ENCODE measurements at regions not wholly inside any gene's neighbourhood (a gene's known extent, or its start where the extent isn't known, plus 50 kb on each side); places are given as distances from the start of the nearest gene placed in this dataset.

DNA sequence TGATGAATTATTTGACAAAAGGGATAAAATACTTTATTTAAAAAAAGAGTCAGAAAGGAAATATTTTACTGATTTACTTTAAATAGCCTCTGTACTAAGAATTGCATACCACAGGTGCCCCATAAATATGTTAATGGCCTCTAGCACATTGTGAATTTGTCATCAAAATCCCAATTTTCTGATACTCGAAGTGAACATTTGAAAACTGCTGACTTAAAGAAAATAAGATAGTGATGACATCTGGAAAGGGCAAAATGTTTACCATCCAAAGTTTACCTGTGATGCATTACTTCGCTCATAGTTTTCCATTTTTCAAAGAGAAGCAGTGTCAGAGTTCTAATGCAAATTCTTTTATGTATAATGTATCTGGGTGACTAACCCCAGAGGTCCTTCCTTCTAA is 455.4 kb downstream of the KLF5 start:
- TF ChIP-seq, protein P1, sequence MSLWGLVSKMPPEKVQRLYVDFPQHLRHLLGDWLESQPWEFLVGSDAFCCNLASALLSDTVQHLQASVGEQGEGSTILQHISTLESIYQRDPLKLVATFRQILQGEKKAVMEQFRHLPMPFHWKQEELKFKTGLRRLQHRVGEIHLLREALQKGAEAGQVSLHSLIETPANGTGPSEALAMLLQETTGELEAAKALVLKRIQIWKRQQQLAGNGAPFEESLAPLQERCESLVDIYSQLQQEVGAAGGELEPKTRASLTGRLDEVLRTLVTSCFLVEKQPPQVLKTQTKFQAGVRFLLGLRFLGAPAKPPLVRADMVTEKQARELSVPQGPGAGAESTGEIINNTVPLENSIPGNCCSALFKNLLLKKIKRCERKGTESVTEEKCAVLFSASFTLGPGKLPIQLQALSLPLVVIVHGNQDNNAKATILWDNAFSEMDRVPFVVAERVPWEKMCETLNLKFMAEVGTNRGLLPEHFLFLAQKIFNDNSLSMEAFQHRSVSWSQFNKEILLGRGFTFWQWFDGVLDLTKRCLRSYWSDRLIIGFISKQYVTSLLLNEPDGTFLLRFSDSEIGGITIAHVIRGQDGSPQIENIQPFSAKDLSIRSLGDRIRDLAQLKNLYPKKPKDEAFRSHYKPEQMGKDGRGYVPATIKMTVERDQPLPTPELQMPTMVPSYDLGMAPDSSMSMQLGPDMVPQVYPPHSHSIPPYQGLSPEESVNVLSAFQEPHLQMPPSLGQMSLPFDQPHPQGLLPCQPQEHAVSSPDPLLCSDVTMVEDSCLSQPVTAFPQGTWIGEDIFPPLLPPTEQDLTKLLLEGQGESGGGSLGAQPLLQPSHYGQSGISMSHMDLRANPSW (CRISPR knock-in tag; conservative IDR thresholded peaks at IDR 0.05; ENCODE audit: low read depth): no peak
- TF ChIP-seq, protein P2, sequence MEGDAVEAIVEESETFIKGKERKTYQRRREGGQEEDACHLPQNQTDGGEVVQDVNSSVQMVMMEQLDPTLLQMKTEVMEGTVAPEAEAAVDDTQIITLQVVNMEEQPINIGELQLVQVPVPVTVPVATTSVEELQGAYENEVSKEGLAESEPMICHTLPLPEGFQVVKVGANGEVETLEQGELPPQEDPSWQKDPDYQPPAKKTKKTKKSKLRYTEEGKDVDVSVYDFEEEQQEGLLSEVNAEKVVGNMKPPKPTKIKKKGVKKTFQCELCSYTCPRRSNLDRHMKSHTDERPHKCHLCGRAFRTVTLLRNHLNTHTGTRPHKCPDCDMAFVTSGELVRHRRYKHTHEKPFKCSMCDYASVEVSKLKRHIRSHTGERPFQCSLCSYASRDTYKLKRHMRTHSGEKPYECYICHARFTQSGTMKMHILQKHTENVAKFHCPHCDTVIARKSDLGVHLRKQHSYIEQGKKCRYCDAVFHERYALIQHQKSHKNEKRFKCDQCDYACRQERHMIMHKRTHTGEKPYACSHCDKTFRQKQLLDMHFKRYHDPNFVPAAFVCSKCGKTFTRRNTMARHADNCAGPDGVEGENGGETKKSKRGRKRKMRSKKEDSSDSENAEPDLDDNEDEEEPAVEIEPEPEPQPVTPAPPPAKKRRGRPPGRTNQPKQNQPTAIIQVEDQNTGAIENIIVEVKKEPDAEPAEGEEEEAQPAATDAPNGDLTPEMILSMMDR (IDR thresholded peaks at IDR 0.05): no peak
- TF ChIP-seq CREB1 (CRISPR knock-in tag; IDR thresholded peaks at IDR 0.05) (no peak), NR1H2 (CRISPR knock-in tag; IDR thresholded peaks at IDR 0.05) (no peak), ZNF121 (CRISPR knock-in tag; IDR thresholded peaks at IDR 0.05) (no peak), KAT7 (CRISPR knock-in tag; IDR thresholded peaks at IDR 0.05; ENCODE audit: borderline replicate concordance) (no peak)
- TF ChIP-seq, protein P3, sequence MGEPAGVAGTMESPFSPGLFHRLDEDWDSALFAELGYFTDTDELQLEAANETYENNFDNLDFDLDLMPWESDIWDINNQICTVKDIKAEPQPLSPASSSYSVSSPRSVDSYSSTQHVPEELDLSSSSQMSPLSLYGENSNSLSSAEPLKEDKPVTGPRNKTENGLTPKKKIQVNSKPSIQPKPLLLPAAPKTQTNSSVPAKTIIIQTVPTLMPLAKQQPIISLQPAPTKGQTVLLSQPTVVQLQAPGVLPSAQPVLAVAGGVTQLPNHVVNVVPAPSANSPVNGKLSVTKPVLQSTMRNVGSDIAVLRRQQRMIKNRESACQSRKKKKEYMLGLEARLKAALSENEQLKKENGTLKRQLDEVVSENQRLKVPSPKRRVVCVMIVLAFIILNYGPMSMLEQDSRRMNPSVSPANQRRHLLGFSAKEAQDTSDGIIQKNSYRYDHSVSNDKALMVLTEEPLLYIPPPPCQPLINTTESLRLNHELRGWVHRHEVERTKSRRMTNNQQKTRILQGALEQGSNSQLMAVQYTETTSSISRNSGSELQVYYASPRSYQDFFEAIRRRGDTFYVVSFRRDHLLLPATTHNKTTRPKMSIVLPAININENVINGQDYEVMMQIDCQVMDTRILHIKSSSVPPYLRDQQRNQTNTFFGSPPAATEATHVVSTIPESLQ (CRISPR knock-in tag; IDR thresholded peaks at IDR 0.05): no peak
- TF ChIP-seq, protein P4, sequence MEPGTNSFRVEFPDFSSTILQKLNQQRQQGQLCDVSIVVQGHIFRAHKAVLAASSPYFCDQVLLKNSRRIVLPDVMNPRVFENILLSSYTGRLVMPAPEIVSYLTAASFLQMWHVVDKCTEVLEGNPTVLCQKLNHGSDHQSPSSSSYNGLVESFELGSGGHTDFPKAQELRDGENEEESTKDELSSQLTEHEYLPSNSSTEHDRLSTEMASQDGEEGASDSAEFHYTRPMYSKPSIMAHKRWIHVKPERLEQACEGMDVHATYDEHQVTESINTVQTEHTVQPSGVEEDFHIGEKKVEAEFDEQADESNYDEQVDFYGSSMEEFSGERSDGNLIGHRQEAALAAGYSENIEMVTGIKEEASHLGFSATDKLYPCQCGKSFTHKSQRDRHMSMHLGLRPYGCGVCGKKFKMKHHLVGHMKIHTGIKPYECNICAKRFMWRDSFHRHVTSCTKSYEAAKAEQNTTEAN (CRISPR knock-in tag; IDR thresholded peaks at IDR 0.05): no peak
- TF ChIP-seq, protein P5, sequence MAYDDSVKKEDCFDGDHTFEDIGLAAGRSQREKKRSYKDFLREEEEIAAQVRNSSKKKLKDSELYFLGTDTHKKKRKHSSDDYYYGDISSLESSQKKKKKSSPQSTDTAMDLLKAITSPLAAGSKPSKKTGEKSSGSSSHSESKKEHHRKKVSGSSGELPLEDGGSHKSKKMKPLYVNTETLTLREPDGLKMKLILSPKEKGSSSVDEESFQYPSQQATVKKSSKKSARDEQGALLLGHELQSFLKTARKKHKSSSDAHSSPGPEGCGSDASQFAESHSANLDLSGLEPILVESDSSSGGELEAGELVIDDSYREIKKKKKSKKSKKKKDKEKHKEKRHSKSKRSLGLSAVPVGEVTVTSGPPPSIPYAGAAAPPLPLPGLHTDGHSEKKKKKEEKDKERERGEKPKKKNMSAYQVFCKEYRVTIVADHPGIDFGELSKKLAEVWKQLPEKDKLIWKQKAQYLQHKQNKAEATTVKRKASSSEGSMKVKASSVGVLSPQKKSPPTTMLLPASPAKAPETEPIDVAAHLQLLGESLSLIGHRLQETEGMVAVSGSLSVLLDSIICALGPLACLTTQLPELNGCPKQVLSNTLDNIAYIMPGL (CRISPR knock-in tag; IDR thresholded peaks at IDR 0.05): no peak
- TF ChIP-seq, protein P6, sequence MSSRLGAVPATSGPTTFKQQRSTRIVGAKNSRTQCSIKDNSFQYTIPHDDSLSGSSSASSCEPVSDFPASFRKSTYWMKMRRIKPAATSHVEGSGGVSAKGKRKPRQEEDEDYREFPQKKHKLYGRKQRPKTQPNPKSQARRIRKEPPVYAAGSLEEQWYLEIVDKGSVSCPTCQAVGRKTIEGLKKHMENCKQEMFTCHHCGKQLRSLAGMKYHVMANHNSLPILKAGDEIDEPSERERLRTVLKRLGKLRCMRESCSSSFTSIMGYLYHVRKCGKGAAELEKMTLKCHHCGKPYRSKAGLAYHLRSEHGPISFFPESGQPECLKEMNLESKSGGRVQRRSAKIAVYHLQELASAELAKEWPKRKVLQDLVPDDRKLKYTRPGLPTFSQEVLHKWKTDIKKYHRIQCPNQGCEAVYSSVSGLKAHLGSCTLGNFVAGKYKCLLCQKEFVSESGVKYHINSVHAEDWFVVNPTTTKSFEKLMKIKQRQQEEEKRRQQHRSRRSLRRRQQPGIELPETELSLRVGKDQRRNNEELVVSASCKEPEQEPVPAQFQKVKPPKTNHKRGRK (CRISPR knock-in tag; IDR thresholded peaks at IDR 0.05; ENCODE audit: borderline replicate concordance): no peak

Measured in WTC11 (cell line).